WTC11 (cell line): ENCODE measurements at regions not wholly inside any gene's neighbourhood (a gene's known extent, or its start where the extent isn't known, plus 50 kb on each side); places are given as distances from the start of the nearest gene placed in this dataset.

Source experiments
- ATAC-seq: fragments of 200-7000 bp; cut with Tn5 transposase; 2 replicates; pipeline ENCODE4 v1.10.0; 2021; ENCODE audit warnings: mild to moderate bottlenecking, moderate library complexity
- CTCF ChIA-PET: fragments of 300-600 bp; sonication (Branson Sonifier 250); formaldehyde crosslinking; loops from one replicate; lab custom pipeline; 2021; ENCODE audit warnings: antibody characterized with exemption; lab: Charles Lee
- POLR2A ChIA-PET: fragments of 350-600 bp; sonication (Branson Sonifier 250); formaldehyde crosslinking; loops from one replicate; lab custom pipeline; 2021; ENCODE audit warnings: antibody characterized with exemption; lab: Charles Lee
- DNase-seq: peaks from one replicate; pipeline ENCODE4 v3.0.0; 2021; ENCODE audit warnings: low spot score
- H3K27ac Mint-ChIP-seq: 2 replicates; pipeline ENCODE4 v1.8.0; 2021; ENCODE audit warnings: mixed read lengths
- H3K27me3 Mint-ChIP-seq: 2 replicates; pipeline ENCODE4 v1.8.0; 2021; ENCODE audit warnings: low read depth, mild to moderate bottlenecking, moderate library complexity, mixed read lengths
- H3K36me3 Mint-ChIP-seq: 2 replicates; pipeline ENCODE4 v1.8.0; 2021; ENCODE audit warnings: mixed read lengths
- H3K4me1 Mint-ChIP-seq: 2 replicates; pipeline ENCODE4 v1.8.0; 2022; ENCODE audit warnings: mixed read lengths
- H3K4me3 Mint-ChIP-seq: 2 replicates; pipeline ENCODE4 v1.8.0; 2021; ENCODE audit warnings: mild to moderate bottlenecking, moderate library complexity, mixed read lengths
- H3K9me3 Mint-ChIP-seq: 2 replicates; pipeline ENCODE4 v1.8.0; 2021; ENCODE audit warnings: mixed read lengths
- AFF4 ChIP-seq: sonication (generic); formaldehyde crosslinking; IDR thresholded peaks from 2 replicates; pipeline ENCODE4 v1.8.1; 2023; ENCODE audit warnings: mild to moderate bottlenecking, missing genetic modification reagents, borderline replicate concordance
- ATF1 ChIP-seq: sonication (generic); formaldehyde crosslinking; IDR thresholded peaks from 2 replicates; pipeline ENCODE4 v1.8.1; 2023; ENCODE audit warnings: mild to moderate bottlenecking, moderate library complexity, missing genetic modification reagents
- ATF2 ChIP-seq: sonication (generic); formaldehyde crosslinking; IDR thresholded peaks from 2 replicates; pipeline ENCODE4 v1.8.1; 2022; ENCODE audit warnings: low read depth, missing genetic modification reagents, borderline replicate concordance
- ATF6 ChIP-seq: sonication (generic); formaldehyde crosslinking; IDR thresholded peaks from 2 replicates; pipeline ENCODE4 v1.8.1; 2023; ENCODE audit warnings: mild to moderate bottlenecking, missing genetic modification reagents
- CREM ChIP-seq: sonication (generic); formaldehyde crosslinking; IDR thresholded peaks from 2 replicates; pipeline ENCODE4 v1.8.1; 2022; ENCODE audit warnings: mild to moderate bottlenecking, missing genetic modification reagents, moderate library complexity
- EMX1 ChIP-seq: fragments of 250-450 bp; sonication (Bioruptor Pico); IDR thresholded peaks from 2 replicates; pipeline ENCODE4 v1.8.0; 2021; ENCODE audit warnings: mild to moderate bottlenecking
- ERG ChIP-seq: fragments of 250-450 bp; sonication (Bioruptor Pico); IDR thresholded peaks from 2 replicates; pipeline ENCODE4 v1.8.0; 2021; ENCODE audit warnings: mild to moderate bottlenecking
- GABPB1 ChIP-seq: sonication (generic); formaldehyde crosslinking; IDR thresholded peaks from 2 replicates; pipeline ENCODE4 v1.8.1; 2023; ENCODE audit warnings: mild to moderate bottlenecking, missing genetic modification reagents
- GTF2I ChIP-seq: fragments of 250-450 bp; sonication (Bioruptor Pico); conservative IDR thresholded peaks from 2 replicates; pipeline ENCODE4 v1.4.0; 2021; ENCODE audit warnings: mild to moderate bottlenecking
- KAT7 ChIP-seq: sonication (generic); formaldehyde crosslinking; IDR thresholded peaks from 2 replicates; pipeline ENCODE4 v1.8.1; 2023; ENCODE audit warnings: missing genetic modification reagents, mild to moderate bottlenecking, borderline replicate concordance
- MYBL2 ChIP-seq: sonication (generic); formaldehyde crosslinking; IDR thresholded peaks from 2 replicates; pipeline ENCODE4 v1.8.1; 2023; ENCODE audit warnings: mild to moderate bottlenecking, moderate library complexity, missing genetic modification reagents
- NR3C1 ChIP-seq: sonication (generic); formaldehyde crosslinking; conservative IDR thresholded peaks from 2 replicates; pipeline ENCODE4 v1.8.1; 2023; ENCODE audit warnings: low read depth, mild to moderate bottlenecking, missing genetic modification reagents
- OVOL2 ChIP-seq: fragments of 250-450 bp; sonication (Bioruptor Pico); IDR thresholded peaks from 2 replicates; pipeline ENCODE4 v1.9.0; 2021; ENCODE audit warnings: mild to moderate bottlenecking, borderline replicate concordance
- RELA ChIP-seq: sonication (generic); formaldehyde crosslinking; IDR thresholded peaks from 2 replicates; pipeline ENCODE4 v1.8.1; 2022; ENCODE audit warnings: missing genetic modification reagents, mild to moderate bottlenecking, borderline replicate concordance
- RORB ChIP-seq: fragments of 250-450 bp; sonication (Bioruptor Pico); IDR thresholded peaks from 2 replicates; pipeline ENCODE4 v1.9.0; 2021; ENCODE audit warnings: mild to moderate bottlenecking
- SMAD4 ChIP-seq: sonication (generic); formaldehyde crosslinking; IDR thresholded peaks from 2 replicates; pipeline ENCODE4 v1.8.0; 2022; ENCODE audit warnings: mild to moderate bottlenecking, missing genetic modification reagents
- SP1 ChIP-seq: sonication (generic); formaldehyde crosslinking; conservative IDR thresholded peaks from 2 replicates; pipeline ENCODE4 v1.8.1; 2022; ENCODE audit warnings: missing genetic modification reagents
- TEAD4 ChIP-seq: sonication (generic); formaldehyde crosslinking; IDR thresholded peaks from 2 replicates; pipeline ENCODE4 v1.8.0; 2022; ENCODE audit warnings: mild to moderate bottlenecking, missing genetic modification reagents
- TP53 ChIP-seq: sonication (generic); formaldehyde crosslinking; IDR thresholded peaks from 2 replicates; pipeline ENCODE4 v1.8.1; 2023; ENCODE audit warnings: mild to moderate bottlenecking, missing genetic modification reagents
- USF1 ChIP-seq: sonication (generic); formaldehyde crosslinking; IDR thresholded peaks from 2 replicates; pipeline ENCODE4 v1.8.0; 2022; ENCODE audit warnings: mild to moderate bottlenecking, missing genetic modification reagents
- ZNF317 ChIP-seq: sonication (generic); formaldehyde crosslinking; IDR thresholded peaks from 2 replicates; pipeline ENCODE4 v1.8.1; 2023; ENCODE audit warnings: low read depth, mild to moderate bottlenecking, moderate library complexity, missing genetic modification reagents, borderline replicate concordance
- ZNF416 ChIP-seq: fragments of 250-450 bp; sonication (Bioruptor Pico); IDR thresholded peaks from 2 replicates; pipeline ENCODE4 v1.9.0; 2021; ENCODE audit warnings: mild to moderate bottlenecking, inconsistent platforms

- POLR2A ChIA-PET, result no interaction called here
- peaks cover 69% of the 10 kb centered on the region for H3K9me3 Mint-ChIP-seq
- H3K27me3 Mint-ChIP-seq, result peaks cover 26% of the 10 kb centered on the region
- H3K4me3 Mint-ChIP-seq, result no peak overlapping the region
- peaks cover 88% of the 10 kb centered on the region for H3K36me3 Mint-ChIP-seq
- ATAC-seq, result no peak
- no peaks in the 10 kb centered on the region for H3K4me1 Mint-ChIP-seq
- no peak for TF ChIP-seq ATF6
- no peak for TF ChIP-seq ATF1 (CRISPR knock-in tag)
- no peak for TF ChIP-seq USF1 (CRISPR knock-in tag)
- no peak for DNase-seq
- CTCF ChIA-PET, result no interaction called here
- H3K27ac Mint-ChIP-seq, result no peak overlapping the region
These were observed 268.7 kb downstream of the ALG10 start for GRCh38 chr12:34291001-34291400.

GRCh38 chr12:34291426-34291901, 269.2 kb downstream of the ALG10 start:
- Mint-ChIP-seq H3K4me1 (no peaks in the 10 kb centered on the region), H3K27me3 (peaks cover 29% of the 10 kb centered on the region), H3K27ac (no peak overlapping the region), H3K4me3 (no peak overlapping the region), H3K36me3 (peaks cover 88% of the 10 kb centered on the region), H3K9me3 (peaks cover 69% of the 10 kb centered on the region)
- ChIA-PET POLR2A (no interaction called here), CTCF (no interaction called here)
- ATAC-seq (no peak), DNase-seq (no peak)
- TF ChIP-seq SP1 (CRISPR knock-in tag) (no peak), GABPB1 (CRISPR knock-in tag) (no peak), GTF2I (no peak), OVOL2 (no peak), CREM (no peak), TP53 (CRISPR knock-in tag) (no peak), RORB (CRISPR knock-in tag) (no peak), AFF4 (no peak), KAT7 (CRISPR knock-in tag) (no peak), SMAD4 (CRISPR knock-in tag) (no peak), ATF2 (CRISPR knock-in tag) (no peak)

GRCh38 chr12:34292736-34293625, 270.7 kb downstream of the ALG10 start:
- ChIA-PET POLR2A (no interaction called here), CTCF (no interaction called here)
- H3K36me3 Mint-ChIP-seq, result peaks cover 88% of the 10 kb centered on the region
- no peak for ATAC-seq
- peaks cover 28% of the 10 kb centered on the region for H3K27me3 Mint-ChIP-seq
- H3K4me1 Mint-ChIP-seq, result no peaks in the 10 kb centered on the region
- H3K4me3 Mint-ChIP-seq, result no peak overlapping the region
- peaks cover 69% of the 10 kb centered on the region for H3K9me3 Mint-ChIP-seq
- no peak overlapping the region for H3K27ac Mint-ChIP-seq
- DNase-seq, result no peak
- TF ChIP-seq ZNF416 (CRISPR knock-in tag) (no peak), MYBL2 (CRISPR knock-in tag) (no peak), ATF6 (no peak), EMX1 (CRISPR knock-in tag) (no peak), RELA (CRISPR knock-in tag) (no peak), ERG (CRISPR knock-in tag) (no peak), ZNF317 (CRISPR knock-in tag) (no peak), TEAD4 (CRISPR knock-in tag) (no peak), NR3C1 (CRISPR knock-in tag) (no peak)
